K562 (cell line): ENCODE measurements at regions not wholly inside any gene's neighbourhood (a gene's known extent, or its start where the extent isn't known, plus 50 kb on each side); places are given as distances from the start of the nearest gene placed in this dataset.

Experiments used
- ATAC-seq: fragments of 200-7000 bp; cut with Tn5 transposase; 3 replicates; pipeline ENCODE4 v1.9.1; 2020; ENCODE audit warnings: moderate library complexity
- BruUV-seq: library from RNA; stranded (reverse); fragments of 400-500 nt; replicated peaks from 2 replicates; lab custom pipeline; 2021; lab: Mats Ljungman, UMichigan
- CTCF ChIA-PET: fragments of 300-600 bp; formaldehyde crosslinking; extraction: SDS; loops from one replicate; lab custom pipeline; 2021; ENCODE audit warnings: low intra/inter-chr PET ratio; lab: Yijun Ruan, JAX
- POLR2A ChIA-PET: fragments of 300-600, 350-650 bp; sonication (Branson Sonifier 250); formaldehyde crosslinking; extraction: SDS; loops from one replicate; lab custom pipeline; 2021; ENCODE audit warnings: antibody characterized with exemption, inconsistent platforms; lab: Yijun Ruan, JAX
- DNase-seq, 4 experiments: peaks; one replicate each; pipeline versions ENCODE4 v3.0.0 to v3.0.0-alpha.2; 2011 to 2018; ENCODE audit warnings: low spot score in 3 of 4, mixed read lengths in 3 of 4; ENCODE audit errors: extremely low read depth in 1 of 4
- FAIRE-seq: peaks from 2 replicates; lab custom pipeline; 2011; peaks lifted over from hg19 to GRCh38; lab: Jason Lieb, UNC
- H2AFZ ChIP-seq: 2 replicates; pipeline ENCODE4 v1.6.0; 2011; ENCODE audit warnings: low read depth, low read length, control low read depth, inconsistent platforms
- H3K27ac ChIP-seq: fragments of 200-600 bp; 3 replicates; pipeline ENCODE4 v1.8.0; 2011; ENCODE audit warnings: low read depth, mild to moderate bottlenecking, control low read depth, inconsistent platforms, low read length, moderate library complexity, mixed read lengths; ENCODE audit errors: extremely low read depth
- H3K27me3 ChIP-seq, 2 experiments: fragments of 300-600 bp in 1 of 2; 2 replicates in 1 of 2; 3 replicates in 1 of 2; pipeline versions ENCODE4 v1.6.0 to v1.8.0; 2011; ENCODE audit warnings: inconsistent platforms in 2 of 2, low read length in 2 of 2, mild to moderate bottlenecking in 1 of 2, mixed read lengths in 1 of 2, moderate library complexity in 1 of 2; ENCODE audit not compliant: control insufficient read depth in 2 of 2, insufficient read depth in 2 of 2
- H3K36me3 ChIP-seq: fragments of 300-600 bp; 3 replicates; pipeline ENCODE4 v1.8.0; 2011; ENCODE audit warnings: mild to moderate bottlenecking, low read length, inconsistent platforms; ENCODE audit not compliant: control insufficient read depth, insufficient read depth
- H3K4me1 ChIP-seq, 2 experiments: fragments of 200-600 bp in 1 of 2; replicated peaks in 1 of 2; 2 replicates in 1 of 2; 3 replicates in 1 of 2; pipeline versions ENCODE4 v1.5.1 to v1.8.0; 2011; ENCODE audit warnings: inconsistent platforms in 2 of 2, low read length in 2 of 2, mild to moderate bottlenecking in 1 of 2, mixed read lengths in 1 of 2, moderate library complexity in 1 of 2; ENCODE audit not compliant: control insufficient read depth in 2 of 2, insufficient read depth in 2 of 2
- H3K4me2 ChIP-seq: 2 replicates; pipeline ENCODE4 v1.6.1; 2011; ENCODE audit warnings: low read length, control low read depth, inconsistent platforms, mixed read lengths; ENCODE audit not compliant: insufficient read depth
- H3K4me3 ChIP-seq: fragments of 200-600 bp; sonication (generic), shearing (Covaris generic); 2 replicates; pipeline ENCODE4 v1.5.1; 2016; ENCODE audit warnings: control low read depth, inconsistent platforms
- H3K79me2 ChIP-seq: fragments of 200-600 bp; 3 replicates; pipeline ENCODE4 v1.8.0; 2011; ENCODE audit warnings: low read length, inconsistent platforms; ENCODE audit not compliant: control insufficient read depth, insufficient read depth
- H3K9ac ChIP-seq, 2 experiments: 2 replicates each; pipeline versions ENCODE4 v1.6.0 to v1.6.1; 2011; ENCODE audit warnings: low read depth in 2 of 2, low read length in 2 of 2, control low read depth in 1 of 2, inconsistent platforms in 1 of 2, mild to moderate bottlenecking in 1 of 2, mixed read lengths in 1 of 2; ENCODE audit not compliant: insufficient read depth in 1 of 2
- H3K9me1 ChIP-seq: one replicate; pipeline ENCODE4 v1.6.0; 2011; ENCODE audit warnings: inconsistent platforms, mild to moderate bottlenecking, low read length, moderate library complexity; ENCODE audit not compliant: control insufficient read depth, insufficient read depth
- H3K9me3 ChIP-seq: replicated peaks from 2 replicates; pipeline ENCODE4 v1.5.1; 2011; ENCODE audit warnings: low read depth, low read length, inconsistent platforms; ENCODE audit not compliant: control insufficient read depth, insufficient read depth
- H4K20me1 ChIP-seq: replicated peaks from 2 replicates; pipeline ENCODE4 v1.6.1; 2011; ENCODE audit warnings: low read length, inconsistent platforms, mixed read lengths; ENCODE audit not compliant: control insufficient read depth, insufficient read depth
- BACH1 ChIP-seq: fragments of 200-800 bp; sonication (Bioruptor generic); IDR thresholded peaks from 2 replicates; pipeline ENCODE4 v1.6.1; 2016; ENCODE audit warnings: missing genetic modification characterization, missing compliant biosample characterization
- ELF4 ChIP-seq: fragments of 450-650 bp; formaldehyde crosslinking; IDR thresholded peaks from 2 replicates; pipeline ENCODE4 v1.4.0; 2022; ENCODE audit warnings: missing genetic modification characterization
- GTF2B ChIP-seq: IDR thresholded peaks from 2 replicates; pipeline ENCODE4 v1.6.1; 2011; ENCODE audit not compliant: insufficient read length; ENCODE audit errors: extremely low read depth
- HMG20B ChIP-seq: fragments of 250-450 bp; sonication (Bioruptor Pico); IDR thresholded peaks from 2 replicates; pipeline ENCODE4 v1.5.0; 2021; ENCODE audit warnings: mild to moderate bottlenecking
- MITF ChIP-seq: IDR thresholded peaks from 2 replicates; pipeline ENCODE4 v1.6.1; 2014; ENCODE audit warnings: antibody characterized with exemption
- POLR2G ChIP-seq: fragments of 200-400 bp; formaldehyde crosslinking; IDR thresholded peaks from 2 replicates; pipeline ENCODE4 v1.6.1; 2017; ENCODE audit warnings: low read depth, mild to moderate bottlenecking, antibody characterized with exemption, low read length, moderate library complexity
- RBM15 ChIP-seq: fragments of 200-400 bp; formaldehyde crosslinking; IDR thresholded peaks from 2 replicates; pipeline ENCODE4 v1.6.1; 2018; ENCODE audit warnings: mild to moderate bottlenecking, low read length, moderate library complexity; ENCODE audit not compliant: insufficient read depth
- SMAD1 ChIP-seq: fragments of 150-350 bp; IDR thresholded peaks from 2 replicates; pipeline ENCODE4 v1.6.1; 2014; ENCODE audit warnings: low read length, low read depth; ENCODE audit not compliant: partially characterized antibody
- TSC22D4 ChIP-seq: fragments of 450-650 bp; IDR thresholded peaks from 2 replicates; pipeline ENCODE4 v1.6.1; 2016; ENCODE audit warnings: missing genetic modification characterization, missing biosample characterization, control low read depth
- ZBTB5 ChIP-seq: fragments of 450-650 bp; IDR thresholded peaks from 2 replicates; pipeline ENCODE4 v1.6.1; 2017; ENCODE audit warnings: antibody characterized with exemption
- ZNF24 ChIP-seq: fragments of 450-650 bp; IDR thresholded peaks from 2 replicates; pipeline ENCODE4 v1.6.1; 2016
- ZNF444 ChIP-seq: fragments of 250-450 bp; sonication (Bioruptor Pico); IDR thresholded peaks from 2 replicates; pipeline ENCODE4 v1.4.0; 2020; ENCODE audit warnings: mild to moderate bottlenecking, moderate library complexity
- WGBS: fragments of 100-300 bp; shearing (Covaris generic); methylation state at CpG from one replicate; pipeline ENCODE4 v1.1.6; 2016; ENCODE audit warnings: low coverage, mixed read lengths; ENCODE audit not compliant: insufficient coverage; ENCODE audit errors: missing lambda C conversion rate; 5-methylcytosine and 5-hydroxymethylcytosine counted together
- in situ Hi-C: fragments of 300-500 bp; cut with MboI; formaldehyde crosslinking; loops from 4 replicates; pipeline ENCODE4 v1.15.0; 2018; ENCODE audit warnings: inconsistent platforms, mixed read lengths
- intact Hi-C: fragments of 100-400 bp; cut with micrococcal nuclease; formaldehyde crosslinking; loops from 2 replicates; pipeline ENCODE4 v1.14.2; 2022
- TF ChIP-seq, protein P1 (sequence below), 2 experiments: fragments of 200-800 bp in 1 of 2; sonication (Bioruptor generic) in 1 of 2; sonication (generic) in 1 of 2; formaldehyde crosslinking in 1 of 2; IDR thresholded peaks in 1 of 2; conservative IDR thresholded peaks in 1 of 2; 2 replicates each; pipeline versions ENCODE4 v1.5.0 to v1.6.1; 2016 to 2020; ENCODE audit warnings: missing compliant biosample characterization in 1 of 2, missing genetic modification characterization in 1 of 2, missing genetic modification reagents in 1 of 2
- TF ChIP-seq, protein P2 (sequence below): fragments of 250-450 bp; sonication (Bioruptor Pico); IDR thresholded peaks from 2 replicates; pipeline ENCODE4 v1.4.0; 2020; ENCODE audit warnings: borderline replicate concordance

DNA sequence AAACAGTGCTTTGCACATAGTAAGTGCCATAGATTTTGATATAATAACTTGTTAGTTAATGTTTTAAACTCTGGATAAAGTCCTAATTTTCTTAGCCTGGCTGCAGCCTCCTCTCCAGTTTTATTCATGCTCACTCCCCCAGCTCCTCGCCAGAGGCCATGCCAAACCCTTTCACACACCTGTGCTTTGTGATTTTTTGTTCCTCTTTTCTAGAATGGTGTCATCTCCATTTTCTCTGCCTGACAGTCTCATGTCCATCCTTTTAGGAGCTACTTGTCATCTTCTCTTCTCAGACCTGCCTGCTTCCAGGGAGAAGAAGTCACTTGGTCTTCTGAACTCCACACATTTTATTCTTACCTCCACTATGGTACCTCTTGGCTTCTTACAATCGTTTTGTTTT is 55.8 kb upstream of the SPATA13 start (continued):
- TF ChIP-seq ZBTB5 = no peak

DNA sequence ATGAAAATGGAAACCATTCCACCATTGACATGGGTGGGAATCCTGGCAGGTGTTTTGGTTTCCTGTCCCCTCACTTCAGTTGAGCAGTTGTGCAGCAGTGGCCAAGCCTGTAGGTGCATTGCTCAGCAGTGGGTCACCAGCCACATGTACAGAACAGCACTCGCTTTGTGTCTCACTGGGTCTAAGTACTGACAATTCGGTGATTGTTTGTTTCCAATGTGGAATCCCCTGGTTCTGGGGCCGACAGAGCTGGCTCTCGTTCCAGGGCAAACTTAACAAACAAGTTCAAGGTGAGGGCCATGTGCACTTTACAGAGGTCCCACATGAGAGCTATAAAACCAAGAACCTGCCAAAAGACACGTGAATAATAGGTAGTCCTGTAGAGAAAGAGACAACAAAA is 54.1 kb upstream of the SPATA13 start:
- H3K9ac ChIP-seq = no peak overlapping the region
- BruUV-seq = no TSS peak
- H3K79me2 ChIP-seq = no peaks in the 10 kb centered on the region
- no peak overlapping the region for H3K4me2 ChIP-seq
- no peaks in the 10 kb centered on the region for H4K20me1 ChIP-seq
- no peaks in the 10 kb centered on the region for H3K36me3 ChIP-seq
- WGBS = 3% methylated on average over 4 of the region's 5 CpGs
- no peak for DNase-seq
- no peak overlapping the region for H3K4me3 ChIP-seq
- no peak for FAIRE-seq
- H3K27ac ChIP-seq = no peak overlapping the region
- TF ChIP-seq RBM15 (no peak), SMAD1 (no peak), GTF2B (no peak), MITF (no peak), POLR2G (no peak), ZNF444 (CRISPR knock-in tag) (no peak), BACH1 (tag) (no peak), TSC22D4 (tag) (no peak), ELF4 (no peak), HMG20B (no peak), ZNF24 (no peak)
- TF ChIP-seq, protein P1, sequence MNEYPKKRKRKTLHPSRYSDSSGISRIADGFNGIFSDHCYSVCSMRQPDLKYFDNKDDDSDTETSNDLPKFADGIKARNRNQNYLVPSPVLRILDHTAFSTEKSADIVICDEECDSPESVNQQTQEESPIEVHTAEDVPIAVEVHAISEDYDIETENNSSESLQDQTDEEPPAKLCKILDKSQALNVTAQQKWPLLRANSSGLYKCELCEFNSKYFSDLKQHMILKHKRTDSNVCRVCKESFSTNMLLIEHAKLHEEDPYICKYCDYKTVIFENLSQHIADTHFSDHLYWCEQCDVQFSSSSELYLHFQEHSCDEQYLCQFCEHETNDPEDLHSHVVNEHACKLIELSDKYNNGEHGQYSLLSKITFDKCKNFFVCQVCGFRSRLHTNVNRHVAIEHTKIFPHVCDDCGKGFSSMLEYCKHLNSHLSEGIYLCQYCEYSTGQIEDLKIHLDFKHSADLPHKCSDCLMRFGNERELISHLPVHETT (CRISPR knock-in tag; conservative IDR thresholded peaks at IDR 0.05 in 1 of 2, IDR thresholded peaks at IDR 0.05 in 1 of 2) = no peak
- TF ChIP-seq, protein P2, sequence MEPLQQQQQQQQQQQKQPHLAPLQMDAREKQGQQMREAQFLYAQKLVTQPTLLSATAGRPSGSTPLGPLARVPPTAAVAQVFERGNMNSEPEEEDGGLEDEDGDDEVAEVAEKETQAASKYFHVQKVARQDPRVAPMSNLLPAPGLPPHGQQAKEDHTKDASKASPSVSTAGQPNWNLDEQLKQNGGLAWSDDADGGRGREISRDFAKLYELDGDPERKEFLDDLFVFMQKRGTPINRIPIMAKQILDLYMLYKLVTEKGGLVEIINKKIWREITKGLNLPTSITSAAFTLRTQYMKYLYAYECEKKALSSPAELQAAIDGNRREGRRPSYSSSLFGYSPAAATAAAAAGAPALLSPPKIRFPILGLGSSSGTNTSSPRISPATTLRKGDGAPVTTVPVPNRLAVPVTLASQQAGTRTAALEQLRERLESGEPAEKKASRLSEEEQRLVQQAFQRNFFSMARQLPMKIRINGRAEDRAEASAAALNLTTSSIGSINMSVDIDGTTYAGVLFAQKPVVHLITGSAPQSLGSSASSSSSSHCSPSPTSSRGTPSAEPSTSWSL (CRISPR knock-in tag) = no peak
- H3K27me3 ChIP-seq = peaks cover 0 to 4% of the 10 kb centered on the region in 2 experiments; a peak in 1 of 5 replicates
- ATAC-seq = no peak
- H3K4me1 ChIP-seq = no peaks in the 10 kb centered on the region
- H3K9me3 ChIP-seq = no peaks in the 10 kb centered on the region
- CTCF ChIA-PET = no interaction called here
- no peaks in the 10 kb centered on the region for H3K9me1 ChIP-seq
- POLR2A ChIA-PET = no interaction called here
- in situ Hi-C loops = no loop called here
- no peak overlapping the region for H2AFZ ChIP-seq
- intact Hi-C loops = no loop called here
